Stimulated activated CD4-positive, alpha-beta T cell treated with anti-CD3 and anti-CD28 coated beads, Interleukin-2, amount 100 ng/mL, for 4 hours (primary cell): ENCODE measurements at regions not wholly inside any gene's neighbourhood (a gene's known extent, or its start where the extent isn't known, plus 50 kb on each side); places are given as distances from the start of the nearest gene placed in this dataset.
A peak's percentile ranks its signal among the peaks of the same experiment; 100 is the strongest.
"Not testable (repeated sequence)": the region's sequence is repeated elsewhere in the genome, so short reads cannot be mapped to it uniquely, and the experiment has no call there.

Source experiments
- DNase-seq: peaks from one replicate; pipeline ENCODE4 v3.0.0-alpha.2; 2020; ENCODE audit warnings: low read depth

DNA sequence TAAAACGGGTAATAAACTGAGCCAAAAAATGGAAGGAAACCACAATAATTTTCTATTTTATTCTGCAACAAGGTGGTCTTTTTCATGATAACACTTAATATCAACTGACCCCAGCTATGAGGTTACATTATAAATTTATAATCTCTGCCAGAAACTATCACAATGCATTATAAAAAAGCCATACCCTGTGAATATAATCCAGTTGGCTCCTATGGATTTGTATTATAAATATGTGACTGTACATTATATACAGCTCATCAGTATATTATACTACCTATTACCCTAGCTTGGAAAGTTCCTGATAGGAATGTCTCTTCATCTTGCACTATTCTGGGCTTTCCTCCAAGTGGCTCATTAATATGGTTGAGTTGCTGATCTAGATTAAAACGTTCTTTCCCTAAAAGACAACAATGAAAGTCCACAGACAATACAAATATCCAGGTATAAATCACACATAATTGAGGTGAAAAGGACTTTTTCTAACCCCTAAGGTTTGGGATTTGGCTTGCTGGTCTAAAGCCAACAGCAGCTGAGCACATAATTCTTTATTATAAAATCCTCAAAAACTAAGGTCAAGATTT, 487.7 kb downstream of the TTLL7 start:
- no peak for DNase-seq

- DNase-seq = no peak
Measured at GRCh38 chr1:83509301-83509781, 489.6 kb downstream of the TTLL7 start.

DNA sequence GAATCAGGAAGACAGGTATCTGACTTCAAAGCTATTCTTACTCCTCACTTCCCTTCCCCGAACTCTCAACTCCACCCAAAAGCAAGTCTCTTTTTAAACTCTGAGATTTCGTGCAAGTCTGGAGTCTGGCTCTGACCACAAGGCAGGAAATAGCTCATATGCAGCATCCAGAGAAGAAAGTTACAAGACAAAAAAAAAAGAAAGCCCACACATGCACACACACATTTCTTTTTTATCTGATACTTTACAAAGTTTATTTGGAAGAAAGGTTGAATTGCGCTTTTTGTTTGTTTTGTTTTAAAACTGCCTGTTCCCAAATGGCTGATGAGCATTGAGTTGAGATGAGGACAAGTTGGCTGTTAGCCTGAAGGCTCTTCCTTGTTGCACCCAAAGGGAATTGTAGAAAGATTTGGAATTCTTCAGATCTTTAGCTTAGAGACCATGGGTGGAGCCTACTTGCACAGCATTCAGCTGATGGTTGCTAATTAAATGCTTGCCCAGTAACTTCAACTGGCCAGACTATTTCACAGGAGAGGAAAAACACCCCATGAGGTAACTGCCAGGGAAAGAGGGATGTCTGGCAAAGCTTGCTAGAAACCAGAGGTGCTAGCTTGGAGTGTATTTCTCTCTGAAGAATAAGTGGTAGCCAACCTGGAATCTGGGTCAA, 490.3 kb downstream of the TTLL7 start:
- peak; percentile 33 for DNase-seq

DNA sequence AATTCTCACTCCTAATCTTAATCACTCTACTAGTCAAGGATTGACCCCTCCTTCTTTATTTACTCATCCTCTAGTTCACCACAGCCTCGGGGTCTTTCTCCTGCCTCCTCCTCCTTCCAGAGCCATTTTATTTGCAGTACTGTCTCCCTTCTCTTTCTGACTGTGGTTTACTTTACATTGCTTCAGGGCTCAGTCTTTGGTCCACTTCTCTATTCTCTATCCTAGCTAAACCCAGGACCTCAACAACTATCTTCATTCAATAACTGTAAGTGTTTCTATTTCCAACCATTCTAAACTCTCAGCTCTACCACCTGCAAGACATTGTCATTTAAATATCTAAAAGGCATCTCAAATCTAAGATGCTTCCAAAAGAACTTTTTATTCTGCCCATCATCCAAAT, 493.8 kb downstream of the TTLL7 start:
- DNase-seq = no peak

DNA sequence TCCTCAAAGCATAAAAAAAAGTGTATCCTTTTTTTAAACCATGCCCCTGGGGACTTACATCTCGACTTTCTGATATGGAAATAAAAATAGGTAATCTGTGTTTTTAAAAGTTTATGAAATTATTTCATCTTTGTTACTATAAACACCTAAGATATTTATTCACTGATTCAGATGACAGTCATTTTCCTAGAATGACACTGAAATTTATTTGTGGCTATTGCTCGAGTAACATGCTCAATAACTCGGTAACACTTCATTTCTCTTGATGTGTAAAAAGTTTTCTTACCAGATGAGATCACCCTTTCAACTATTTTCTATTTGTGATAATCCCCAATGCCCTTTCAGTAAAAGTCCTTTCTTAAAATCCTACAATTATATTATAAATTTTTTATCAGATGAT, 495.8 kb downstream of the TTLL7 start:
- DNase-seq = no peak

GRCh38 chr1:83500987-83501591, 497.8 kb downstream of the TTLL7 start:
- DNase-seq = no peak

GRCh38 chr1:83500531-83500930, 498.4 kb downstream of the TTLL7 start:
- no peak for DNase-seq

- DNase-seq = no peak
Measured at GRCh38 chr1:83499998-83500397, 498.9 kb downstream of the TTLL7 start.

DNA sequence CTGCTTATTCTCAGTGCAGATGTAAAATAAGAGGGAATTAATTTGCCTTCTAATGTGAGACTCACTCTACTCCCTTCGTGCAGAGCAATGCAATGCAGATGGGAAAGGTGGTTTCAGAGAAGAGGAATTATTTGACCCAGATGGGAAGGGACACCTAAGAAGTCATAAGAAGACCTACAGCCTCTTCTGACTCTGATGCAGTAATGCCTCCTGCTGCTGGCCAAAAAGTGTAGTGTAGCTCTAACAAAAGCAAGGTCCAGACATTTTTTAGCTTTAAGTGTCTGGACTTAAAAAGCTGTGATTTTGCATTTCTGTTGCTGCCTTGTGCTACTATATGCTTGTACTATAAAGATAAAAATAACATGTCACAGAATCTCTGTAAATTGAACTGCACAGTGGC, 501.4 kb downstream of the TTLL7 start:
- no peak for DNase-seq

GRCh38 chr1:83495560-83495959, 503.4 kb downstream of the TTLL7 start:
- no peak for DNase-seq

DNA sequence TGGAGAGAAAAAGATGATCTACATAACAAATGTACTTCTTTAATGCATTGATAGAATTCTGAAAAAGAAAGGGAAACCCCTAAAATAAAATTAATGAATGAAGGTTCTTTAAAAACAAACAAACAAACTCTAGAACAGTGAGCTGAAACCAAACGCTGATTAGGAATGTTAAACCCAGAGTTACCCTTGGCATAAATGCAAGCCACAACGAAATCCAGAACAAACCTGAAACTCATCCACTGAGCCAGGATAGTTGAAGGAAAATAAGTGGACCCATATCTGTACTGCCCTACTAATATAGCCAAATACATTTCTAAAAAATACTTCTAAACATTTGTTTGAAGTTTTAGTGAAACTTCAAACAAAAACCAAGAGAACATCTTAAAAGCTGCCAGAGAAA, 505.3 kb downstream of the TTLL7 start:
- DNase-seq = no peak

- no peak for DNase-seq
Measured at GRCh38 chr1:83491930-83492329, 507.0 kb downstream of the TTLL7 start.

DNA sequence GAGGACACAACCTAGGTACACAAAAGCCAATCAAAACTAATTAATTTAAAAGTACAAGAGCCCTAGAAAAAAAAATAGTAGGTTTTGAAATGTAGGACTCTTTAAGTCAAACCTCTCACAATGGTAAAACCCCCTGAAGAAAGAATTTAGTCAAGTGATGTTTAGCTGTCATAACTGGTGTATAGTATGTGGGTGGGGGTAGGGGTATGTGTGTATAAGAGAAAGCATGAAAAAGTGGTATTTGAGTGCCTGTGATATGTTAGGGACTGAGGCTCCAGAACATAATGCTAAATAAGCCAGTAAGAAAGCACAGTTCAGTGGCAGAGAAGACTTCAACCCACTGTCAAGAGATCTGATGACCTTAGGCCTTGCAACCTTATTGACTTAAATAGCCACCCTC, 507.9 kb downstream of the TTLL7 start:
- DNase-seq = no peak

DNA sequence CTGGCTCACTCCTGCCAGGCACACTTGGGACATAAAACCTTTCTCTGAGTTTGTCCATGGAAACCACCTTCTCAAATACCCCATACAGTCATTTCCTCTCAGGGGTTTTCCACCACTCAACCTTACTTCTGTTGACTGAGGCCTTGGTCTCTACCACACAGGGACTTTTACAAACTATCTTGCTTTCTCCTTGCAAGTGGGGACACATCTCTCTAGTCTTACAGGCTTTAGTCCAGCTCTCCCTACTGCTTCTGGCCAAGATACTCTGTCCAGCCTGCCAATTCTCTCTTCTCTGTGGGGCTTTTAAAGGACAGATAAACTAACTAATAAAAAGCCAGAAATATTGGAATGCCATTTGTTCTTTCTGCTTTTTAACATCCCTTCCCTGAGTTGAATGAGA, 510.8 kb downstream of the TTLL7 start:
- peak; percentile 1 for DNase-seq

GRCh38 chr1:83487460-83487859, 511.5 kb downstream of the TTLL7 start:
- DNase-seq = not testable (repeated sequence)

DNA sequence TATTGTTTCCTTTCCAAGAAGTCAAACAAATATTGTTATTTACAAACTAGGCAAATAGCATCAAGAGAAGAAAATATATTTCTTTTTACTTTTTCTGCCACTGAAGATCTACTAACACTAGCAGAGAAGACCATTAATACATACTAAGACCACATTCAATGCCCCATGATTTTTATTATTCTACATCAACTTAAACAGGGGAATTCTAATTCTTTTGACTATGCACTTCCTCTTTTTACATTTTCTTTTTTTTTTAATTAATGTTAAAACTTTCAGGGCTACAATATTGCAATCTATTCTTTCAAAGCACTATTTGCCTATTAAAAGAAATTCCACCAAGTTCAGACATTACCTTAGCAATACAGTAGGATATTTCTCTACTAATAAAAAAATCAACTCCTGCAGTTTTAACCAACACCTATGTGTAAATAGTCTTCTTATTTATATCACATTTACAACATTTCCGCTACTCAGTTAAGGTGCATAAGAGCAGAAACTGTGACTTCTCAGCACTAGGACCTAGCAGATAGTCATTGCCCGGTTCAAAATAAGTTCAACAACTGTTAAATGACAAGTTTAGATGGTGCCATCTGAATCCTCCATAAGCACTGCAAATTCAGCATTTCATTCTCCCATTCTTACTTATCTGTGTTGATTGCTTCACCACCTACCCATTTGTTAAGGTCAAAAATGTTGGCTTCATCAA, 513.5 kb downstream of the TTLL7 start:
- DNase-seq = not testable (repeated sequence)

- not testable (repeated sequence) for DNase-seq
Measured at GRCh38 chr1:83481284-83481683, 517.6 kb downstream of the TTLL7 start.

GRCh38 chr1:83479591-83480239, 519.2 kb downstream of the TTLL7 start:
- not testable (repeated sequence) for DNase-seq

GRCh38 chr1:83478127-83478526, 520.8 kb downstream of the TTLL7 start:
- not testable (repeated sequence) for DNase-seq

DNA sequence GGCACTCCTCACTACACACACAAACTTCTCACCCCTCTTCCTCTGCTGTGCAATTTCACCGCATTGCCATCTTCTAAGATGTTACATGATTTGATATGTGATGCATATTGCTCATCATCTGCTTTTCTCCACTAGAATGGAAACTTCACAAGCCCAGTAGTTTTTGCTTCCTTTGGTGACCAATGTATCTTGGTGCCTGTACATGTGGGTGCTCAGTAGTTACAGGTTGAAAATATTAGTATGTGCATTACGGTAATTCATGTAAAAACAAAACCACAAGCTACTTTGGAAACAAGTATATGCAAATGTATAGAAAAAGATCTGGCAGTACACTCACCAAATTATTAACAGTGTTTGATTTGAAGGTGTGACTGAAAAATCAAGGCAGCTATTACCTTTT, 522.4 kb downstream of the TTLL7 start:
- not testable (repeated sequence) for DNase-seq

GRCh38 chr1:83474946-83475345, 524.0 kb downstream of the TTLL7 start:
- not testable (repeated sequence) for DNase-seq

GRCh38 chr1:83473986-83474385, 524.9 kb downstream of the TTLL7 start:
- DNase-seq = not testable (repeated sequence)
